ENCODE measurements at regions not wholly inside any gene's neighbourhood (a gene's known extent, or its start where the extent isn't known, plus 50 kb on each side); places are given as distances from the start of the nearest gene placed in this dataset.

DNA sequence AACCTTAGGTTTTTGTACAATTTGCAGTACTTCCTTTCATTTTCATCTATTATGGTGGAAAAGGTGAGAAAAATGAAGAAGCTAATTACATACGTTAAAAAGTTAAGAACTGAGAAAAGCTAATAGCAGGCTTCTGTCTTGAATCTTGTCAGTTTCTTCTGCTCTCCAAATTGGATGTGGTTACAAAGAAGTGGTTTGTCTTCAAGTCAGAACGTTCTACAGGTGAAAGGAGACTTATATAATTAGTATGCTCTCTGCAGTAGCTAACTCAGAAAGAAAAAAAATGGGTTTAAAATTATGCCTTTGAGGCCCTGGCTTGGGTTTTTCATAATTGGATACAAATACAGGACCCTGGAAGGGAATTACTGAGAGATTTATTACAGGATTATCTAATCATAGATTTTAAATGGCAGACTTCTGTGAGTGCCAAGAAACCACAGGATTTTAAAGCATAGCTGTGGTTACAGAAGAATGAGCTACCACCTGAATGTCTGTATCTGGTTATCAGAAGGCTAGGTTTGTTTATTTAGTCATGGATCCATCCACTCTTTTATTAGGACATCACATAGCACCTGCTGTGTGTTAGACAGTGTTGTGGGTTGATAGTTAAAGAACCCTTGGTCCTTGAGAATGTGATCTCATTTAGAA lies 528.1 kb upstream of the MCTP2 start:
- TF ChIP-seq, protein P1, sequence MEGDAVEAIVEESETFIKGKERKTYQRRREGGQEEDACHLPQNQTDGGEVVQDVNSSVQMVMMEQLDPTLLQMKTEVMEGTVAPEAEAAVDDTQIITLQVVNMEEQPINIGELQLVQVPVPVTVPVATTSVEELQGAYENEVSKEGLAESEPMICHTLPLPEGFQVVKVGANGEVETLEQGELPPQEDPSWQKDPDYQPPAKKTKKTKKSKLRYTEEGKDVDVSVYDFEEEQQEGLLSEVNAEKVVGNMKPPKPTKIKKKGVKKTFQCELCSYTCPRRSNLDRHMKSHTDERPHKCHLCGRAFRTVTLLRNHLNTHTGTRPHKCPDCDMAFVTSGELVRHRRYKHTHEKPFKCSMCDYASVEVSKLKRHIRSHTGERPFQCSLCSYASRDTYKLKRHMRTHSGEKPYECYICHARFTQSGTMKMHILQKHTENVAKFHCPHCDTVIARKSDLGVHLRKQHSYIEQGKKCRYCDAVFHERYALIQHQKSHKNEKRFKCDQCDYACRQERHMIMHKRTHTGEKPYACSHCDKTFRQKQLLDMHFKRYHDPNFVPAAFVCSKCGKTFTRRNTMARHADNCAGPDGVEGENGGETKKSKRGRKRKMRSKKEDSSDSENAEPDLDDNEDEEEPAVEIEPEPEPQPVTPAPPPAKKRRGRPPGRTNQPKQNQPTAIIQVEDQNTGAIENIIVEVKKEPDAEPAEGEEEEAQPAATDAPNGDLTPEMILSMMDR (IDR thresholded peaks at IDR 0.05 in 4 of 5, conservative IDR thresholded peaks at IDR 0.05 in 1 of 5): no peak
- TF ChIP-seq POLR2A (IDR thresholded peaks at IDR 0.05): no peak

Measured in gastrocnemius medialis (tissue), 4 donors.